GM21529 (cell line): ENCODE measurements at regions not wholly inside any gene's neighbourhood (a gene's known extent, or its start where the extent isn't known, plus 50 kb on each side); places are given as distances from the start of the nearest gene placed in this dataset.

Experiments
- ATAC-seq: cut with Tn5 transposase; IDR thresholded peaks from one replicate; pipeline ENCODE4 v1.9.1; 2021; ENCODE audit not compliant: unreplicated experiment

GRCh38 chr12:75844049-75844770 lies 187.4 kb downstream of the PHLDA1 start:
- ATAC-seq = no peak

GRCh38 chr12:75842090-75842489 lies 189.5 kb downstream of the PHLDA1 start:
- ATAC-seq = no peak

- ATAC-seq = no peak
Measured at GRCh38 chr12:75840994-75841355, 190.6 kb downstream of the PHLDA1 start.

- no peak for ATAC-seq
Measured at GRCh38 chr12:75838309-75838708, 193.3 kb downstream of the PHLDA1 start.

- no peak for ATAC-seq
Measured at GRCh38 chr12:75837700-75838099, 193.9 kb downstream of the PHLDA1 start.

GRCh38 chr12:75836533-75836932 lies 195.0 kb downstream of the PHLDA1 start:
- ATAC-seq = no peak

GRCh38 chr12:75834591-75834990 lies 197.0 kb downstream of the PHLDA1 start:
- ATAC-seq = no peak

- ATAC-seq = no peak
Measured at GRCh38 chr12:75833268-75833667, 198.3 kb downstream of the PHLDA1 start.

GRCh38 chr12:75831402-75831801 lies 200.2 kb downstream of the PHLDA1 start:
- no peak for ATAC-seq

GRCh38 chr12:75827061-75827460 lies 204.5 kb downstream of the PHLDA1 start:
- ATAC-seq = no peak

GRCh38 chr12:75825686-75826085 lies 205.9 kb downstream of the PHLDA1 start:
- ATAC-seq = no peak

- no peak for ATAC-seq
Measured at GRCh38 chr12:75823475-75823874, 208.1 kb downstream of the PHLDA1 start.

GRCh38 chr12:75822416-75822815 lies 209.2 kb downstream of the PHLDA1 start:
- no peak for ATAC-seq

- no peak for ATAC-seq
Measured at GRCh38 chr12:75820848-75821578, 210.6 kb downstream of the PHLDA1 start.

GRCh38 chr12:75820071-75820470 lies 211.5 kb downstream of the PHLDA1 start:
- no peak for ATAC-seq

GRCh38 chr12:75819512-75819911 lies 212.1 kb downstream of the PHLDA1 start:
- no peak for ATAC-seq

GRCh38 chr12:75818863-75819262 lies 212.7 kb downstream of the PHLDA1 start:
- ATAC-seq = no peak

- no peak for ATAC-seq
Measured at GRCh38 chr12:75816897-75817296, 214.7 kb downstream of the PHLDA1 start.

GRCh38 chr12:75815756-75816155 lies 215.8 kb downstream of the PHLDA1 start:
- no peak for ATAC-seq

- no peak for ATAC-seq
Measured at GRCh38 chr12:75814851-75815754, 216.5 kb downstream of the PHLDA1 start.

- ATAC-seq = peak; percentile 58
Measured at GRCh38 chr12:75813072-75813471, 218.5 kb downstream of the PHLDA1 start.
